Stimulated activated naive CD4-positive, alpha-beta T cell (primary cell): ENCODE measurements at regions not wholly inside any gene's neighbourhood (a gene's known extent, or its start where the extent isn't known, plus 50 kb on each side); places are given as distances from the start of the nearest gene placed in this dataset.
A peak's percentile ranks its signal among the peaks of the same experiment; 100 is the strongest.
"Not testable (repeated sequence)": the region's sequence is repeated elsewhere in the genome, so short reads cannot be mapped to it uniquely, and the experiment has no call there.

Experiments used
- DNase-seq, 6 experiments: peaks; one replicate each; lab custom pipeline; 2025; lab: John Stamatoyannopoulos, UW

GRCh38 chr3:34056951-34057390, 258.5 kb downstream of the PDCD6IP start:
- no peak for DNase-seq

- not testable (repeated sequence) for DNase-seq
Measured at GRCh38 chr3:34060995-34061394, 262.6 kb downstream of the PDCD6IP start.

- no peak for DNase-seq
Measured at GRCh38 chr3:34065901-34066300, 267.5 kb downstream of the PDCD6IP start.

- DNase-seq = no peak
Measured at GRCh38 chr3:34066328-34066727, 267.9 kb downstream of the PDCD6IP start.

- DNase-seq = no peak
Measured at GRCh38 chr3:34066999-34067398, 268.6 kb downstream of the PDCD6IP start.

GRCh38 chr3:34067536-34068051, 269.2 kb downstream of the PDCD6IP start:
- DNase-seq = no peak

- no peak for DNase-seq
Measured at GRCh38 chr3:34068505-34068904, 270.1 kb downstream of the PDCD6IP start.

- no peak for DNase-seq
Measured at GRCh38 chr3:34070831-34071585, 272.6 kb downstream of the PDCD6IP start.

GRCh38 chr3:34072297-34072696, 273.9 kb downstream of the PDCD6IP start:
- DNase-seq = no peak

GRCh38 chr3:34073111-34073510, 274.7 kb downstream of the PDCD6IP start:
- no peak for DNase-seq

- no peak for DNase-seq
Measured at GRCh38 chr3:34073961-34074360, 275.5 kb downstream of the PDCD6IP start.

- DNase-seq = no peak
Measured at GRCh38 chr3:34075975-34076374, 277.5 kb downstream of the PDCD6IP start.

- DNase-seq = no peak
Measured at GRCh38 chr3:34077417-34078195, 279.2 kb downstream of the PDCD6IP start.

- DNase-seq = no peak
Measured at GRCh38 chr3:34078418-34078817, 280.0 kb downstream of the PDCD6IP start.

- not testable (repeated sequence) for DNase-seq
Measured at GRCh38 chr3:34079849-34080248, 281.4 kb downstream of the PDCD6IP start.

GRCh38 chr3:34090379-34090778, 291.9 kb downstream of the PDCD6IP start:
- DNase-seq = not testable (repeated sequence)

GRCh38 chr3:34090876-34091275, 292.4 kb downstream of the PDCD6IP start:
- DNase-seq = no peak

GRCh38 chr3:34094280-34094679, 295.9 kb downstream of the PDCD6IP start:
- DNase-seq = not testable (repeated sequence)

GRCh38 chr3:34102288-34102687, 303.9 kb downstream of the PDCD6IP start:
- DNase-seq = no peak

- DNase-seq = no peak
Measured at GRCh38 chr3:34106379-34106778, 307.9 kb downstream of the PDCD6IP start.

- DNase-seq = peak in 1 of 6 experiments; percentile 1
Measured at GRCh38 chr3:34106879-34107278, 308.4 kb downstream of the PDCD6IP start.

- DNase-seq = no peak
Measured at GRCh38 chr3:34107669-34108068, 309.2 kb downstream of the PDCD6IP start.

GRCh38 chr3:34109021-34109420, 310.6 kb downstream of the PDCD6IP start:
- no peak for DNase-seq
